ENCODE measurements at regions not wholly inside any gene's neighbourhood (a gene's known extent, or its start where the extent isn't known, plus 50 kb on each side); places are given as distances from the start of the nearest gene placed in this dataset.

DNA sequence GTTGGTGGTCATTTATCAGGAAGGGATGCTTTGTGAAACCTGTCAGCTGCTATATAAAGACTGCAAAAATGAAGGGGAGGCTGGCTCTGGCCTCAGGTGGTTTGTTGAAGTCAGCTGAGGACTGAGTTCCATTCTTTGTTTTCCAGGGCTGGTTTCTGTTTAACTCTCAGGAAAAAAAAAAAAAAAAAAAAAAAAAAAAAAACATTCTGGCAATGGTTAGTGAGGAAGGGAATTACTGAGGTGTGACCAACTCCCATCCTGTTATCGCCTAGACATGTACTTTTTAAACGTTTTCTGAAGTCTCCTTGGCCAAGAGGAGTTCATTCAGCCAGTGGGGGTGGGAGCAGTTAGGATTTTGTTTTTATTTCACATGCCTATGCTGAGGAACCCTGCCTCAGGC is 316.3 kb downstream of the OXSM start:
- no peak overlapping the region for H3K4me2 ChIP-seq (ENCODE audit: low read depth, low read length)
- CTCF ChIA-PET (ENCODE audit: low intra/inter-chr PET ratio, low total read pairs): no interaction called here
- in situ Hi-C loops (cut with HindIII; ENCODE audit: extremely low pct_ligation_motif_present, low pct_unique_long_range_greater_than_20kb) (no loop called here), intact Hi-C loops (cut with micrococcal nuclease; ENCODE audit: unreplicated experiment) (no loop called here)
- no peak for TF ChIP-seq ZNF737 (CRISPR knock-in tag; IDR thresholded peaks at IDR 0.05; ENCODE audit: borderline replicate concordance)
- TF ChIP-seq, protein P1, sequence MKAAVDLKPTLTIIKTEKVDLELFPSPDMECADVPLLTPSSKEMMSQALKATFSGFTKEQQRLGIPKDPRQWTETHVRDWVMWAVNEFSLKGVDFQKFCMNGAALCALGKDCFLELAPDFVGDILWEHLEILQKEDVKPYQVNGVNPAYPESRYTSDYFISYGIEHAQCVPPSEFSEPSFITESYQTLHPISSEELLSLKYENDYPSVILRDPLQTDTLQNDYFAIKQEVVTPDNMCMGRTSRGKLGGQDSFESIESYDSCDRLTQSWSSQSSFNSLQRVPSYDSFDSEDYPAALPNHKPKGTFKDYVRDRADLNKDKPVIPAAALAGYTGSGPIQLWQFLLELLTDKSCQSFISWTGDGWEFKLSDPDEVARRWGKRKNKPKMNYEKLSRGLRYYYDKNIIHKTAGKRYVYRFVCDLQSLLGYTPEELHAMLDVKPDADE (CRISPR knock-in tag; IDR thresholded peaks at IDR 0.05): no peak
- no peak for TF ChIP-seq ZNF383 (CRISPR knock-in tag; IDR thresholded peaks at IDR 0.05; ENCODE audit: borderline replicate concordance)
- TF ChIP-seq CREB1 (IDR thresholded peaks at IDR 0.05): no peak
- no peak for TF ChIP-seq CREB1 (CRISPR knock-in tag; IDR thresholded peaks at IDR 0.05)
- TF ChIP-seq, protein P2, sequence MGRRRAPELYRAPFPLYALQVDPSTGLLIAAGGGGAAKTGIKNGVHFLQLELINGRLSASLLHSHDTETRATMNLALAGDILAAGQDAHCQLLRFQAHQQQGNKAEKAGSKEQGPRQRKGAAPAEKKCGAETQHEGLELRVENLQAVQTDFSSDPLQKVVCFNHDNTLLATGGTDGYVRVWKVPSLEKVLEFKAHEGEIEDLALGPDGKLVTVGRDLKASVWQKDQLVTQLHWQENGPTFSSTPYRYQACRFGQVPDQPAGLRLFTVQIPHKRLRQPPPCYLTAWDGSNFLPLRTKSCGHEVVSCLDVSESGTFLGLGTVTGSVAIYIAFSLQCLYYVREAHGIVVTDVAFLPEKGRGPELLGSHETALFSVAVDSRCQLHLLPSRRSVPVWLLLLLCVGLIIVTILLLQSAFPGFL (CRISPR knock-in tag; IDR thresholded peaks at IDR 0.05): no peak
- TF ChIP-seq ZNF891 (CRISPR knock-in tag; IDR thresholded peaks at IDR 0.05): no peak
- TF ChIP-seq PHF8 (CRISPR knock-in tag; IDR thresholded peaks at IDR 0.05): no peak
- TF ChIP-seq ZNF782 (CRISPR knock-in tag; IDR thresholded peaks at IDR 0.05; ENCODE audit: borderline replicate concordance): no peak
- no peak for TF ChIP-seq ZNF326 (CRISPR knock-in tag; IDR thresholded peaks at IDR 0.05; ENCODE audit: borderline replicate concordance)
- TF ChIP-seq ZNF598 (CRISPR knock-in tag; IDR thresholded peaks at IDR 0.05; ENCODE audit: borderline replicate concordance): no peak
- TF ChIP-seq ZNF468 (CRISPR knock-in tag; IDR thresholded peaks at IDR 0.05): no peak
- no peak for TF ChIP-seq SMAD3 (CRISPR knock-in tag; IDR thresholded peaks at IDR 0.05)
- TF ChIP-seq ZNF143 (CRISPR knock-in tag; IDR thresholded peaks at IDR 0.05): no peak
- TF ChIP-seq ZNF138 (CRISPR knock-in tag; IDR thresholded peaks at IDR 0.05; ENCODE audit: low read depth): no peak
- no peak for TF ChIP-seq PHF5A (CRISPR knock-in tag; IDR thresholded peaks at IDR 0.05; ENCODE audit: low read depth, unreplicated experiment)
- BruUV-seq (replicated peaks): no TSS peak
- no peak overlapping the region for H3K9ac ChIP-seq (ENCODE audit: insufficient read depth, low read depth, low read length)
- no peak overlapping the region for H2AFZ ChIP-seq (ENCODE audit: low read length)
- FAIRE-seq (no peak), DNase-seq (ENCODE audit: low spot score) (no peak), ATAC-seq (no peak)
- no peak overlapping the region for H3K27ac ChIP-seq (ENCODE audit: extremely low read length, insufficient read depth, low read length)
- no peak overlapping the region for H3K4me3 ChIP-seq (replicated peaks in 1 of 3; ENCODE audit: insufficient read depth in 1 of 3, low read depth in 2 of 3, low read length in 3 of 3)
- no peaks in the 10 kb centered on the region for H3K79me2 ChIP-seq (ENCODE audit: insufficient read depth, low read length)
- peaks cover 55% of the 10 kb centered on the region for H3K9me3 ChIP-seq (ENCODE audit: low read length)
- H3K36me3 ChIP-seq (replicated peaks in 1 of 2; ENCODE audit: control insufficient read depth in 1 of 2, insufficient read depth in 2 of 2, low read length in 2 of 2): no peaks in the 10 kb centered on the region
- H3K27me3 ChIP-seq (ENCODE audit: control insufficient read depth in 1 of 2, insufficient read depth in 2 of 2, low read length in 2 of 2): no peaks in the 10 kb centered on the region
- WGBS (ENCODE audit: low lambda C conversion rate): 0% methylated on average over 2 of the region's 2 CpGs
- POLR2A ChIA-PET: no interaction called here
- H4K20me1 ChIP-seq (ENCODE audit: insufficient read depth, low read length): no peaks in the 10 kb centered on the region
- H3K4me1 ChIP-seq (ENCODE audit: insufficient read depth, low read length): no peaks in the 10 kb centered on the region

Data from HepG2 (cell line).